K562 (cell line): ENCODE measurements at regions not wholly inside any gene's neighbourhood (a gene's known extent, or its start where the extent isn't known, plus 50 kb on each side); places are given as distances from the start of the nearest gene placed in this dataset.

Experiments
- ATAC-seq: fragments of 200-7000 bp; cut with Tn5 transposase; 3 replicates; pipeline ENCODE4 v1.9.1; 2020; ENCODE audit warnings: moderate library complexity
- BruUV-seq: library from RNA; stranded (reverse); fragments of 400-500 nt; replicated peaks from 2 replicates; lab custom pipeline; 2021; lab: Mats Ljungman, UMichigan
- CTCF ChIA-PET: fragments of 300-600 bp; formaldehyde crosslinking; extraction: SDS; loops from one replicate; lab custom pipeline; 2021; ENCODE audit warnings: low intra/inter-chr PET ratio; lab: Yijun Ruan, JAX
- POLR2A ChIA-PET: fragments of 300-600, 350-650 bp; sonication (Branson Sonifier 250); formaldehyde crosslinking; extraction: SDS; loops from one replicate; lab custom pipeline; 2021; ENCODE audit warnings: antibody characterized with exemption, inconsistent platforms; lab: Yijun Ruan, JAX
- DNase-seq, 4 experiments: peaks; one replicate each; pipeline versions ENCODE4 v3.0.0 to v3.0.0-alpha.2; 2011 to 2018; ENCODE audit warnings: low spot score in 3 of 4, mixed read lengths in 3 of 4; ENCODE audit errors: extremely low read depth in 1 of 4
- FAIRE-seq: peaks from 2 replicates; lab custom pipeline; 2011; peaks lifted over from hg19 to GRCh38; lab: Jason Lieb, UNC
- H2AFZ ChIP-seq: 2 replicates; pipeline ENCODE4 v1.6.0; 2011; ENCODE audit warnings: low read depth, low read length, control low read depth, inconsistent platforms
- H3K27ac ChIP-seq: fragments of 200-600 bp; 3 replicates; pipeline ENCODE4 v1.8.0; 2011; ENCODE audit warnings: low read depth, mild to moderate bottlenecking, control low read depth, inconsistent platforms, low read length, moderate library complexity, mixed read lengths; ENCODE audit errors: extremely low read depth
- H3K27me3 ChIP-seq, 2 experiments: fragments of 300-600 bp in 1 of 2; 2 replicates in 1 of 2; 3 replicates in 1 of 2; pipeline versions ENCODE4 v1.6.0 to v1.8.0; 2011; ENCODE audit warnings: inconsistent platforms in 2 of 2, low read length in 2 of 2, mild to moderate bottlenecking in 1 of 2, mixed read lengths in 1 of 2, moderate library complexity in 1 of 2; ENCODE audit not compliant: control insufficient read depth in 2 of 2, insufficient read depth in 2 of 2
- H3K36me3 ChIP-seq: fragments of 300-600 bp; 3 replicates; pipeline ENCODE4 v1.8.0; 2011; ENCODE audit warnings: mild to moderate bottlenecking, low read length, inconsistent platforms; ENCODE audit not compliant: control insufficient read depth, insufficient read depth
- H3K4me1 ChIP-seq, 2 experiments: fragments of 200-600 bp in 1 of 2; replicated peaks in 1 of 2; 2 replicates in 1 of 2; 3 replicates in 1 of 2; pipeline versions ENCODE4 v1.5.1 to v1.8.0; 2011; ENCODE audit warnings: inconsistent platforms in 2 of 2, low read length in 2 of 2, mild to moderate bottlenecking in 1 of 2, mixed read lengths in 1 of 2, moderate library complexity in 1 of 2; ENCODE audit not compliant: control insufficient read depth in 2 of 2, insufficient read depth in 2 of 2
- H3K4me2 ChIP-seq: 2 replicates; pipeline ENCODE4 v1.6.1; 2011; ENCODE audit warnings: low read length, control low read depth, inconsistent platforms, mixed read lengths; ENCODE audit not compliant: insufficient read depth
- H3K4me3 ChIP-seq: fragments of 200-600 bp; sonication (generic), shearing (Covaris generic); 2 replicates; pipeline ENCODE4 v1.5.1; 2016; ENCODE audit warnings: control low read depth, inconsistent platforms
- H3K79me2 ChIP-seq: fragments of 200-600 bp; 3 replicates; pipeline ENCODE4 v1.8.0; 2011; ENCODE audit warnings: low read length, inconsistent platforms; ENCODE audit not compliant: control insufficient read depth, insufficient read depth
- H3K9ac ChIP-seq, 2 experiments: 2 replicates each; pipeline versions ENCODE4 v1.6.0 to v1.6.1; 2011; ENCODE audit warnings: low read depth in 2 of 2, low read length in 2 of 2, control low read depth in 1 of 2, inconsistent platforms in 1 of 2, mild to moderate bottlenecking in 1 of 2, mixed read lengths in 1 of 2; ENCODE audit not compliant: insufficient read depth in 1 of 2
- H3K9me1 ChIP-seq: one replicate; pipeline ENCODE4 v1.6.0; 2011; ENCODE audit warnings: inconsistent platforms, mild to moderate bottlenecking, low read length, moderate library complexity; ENCODE audit not compliant: control insufficient read depth, insufficient read depth
- H3K9me3 ChIP-seq: replicated peaks from 2 replicates; pipeline ENCODE4 v1.5.1; 2011; ENCODE audit warnings: low read depth, low read length, inconsistent platforms; ENCODE audit not compliant: control insufficient read depth, insufficient read depth
- H4K20me1 ChIP-seq: replicated peaks from 2 replicates; pipeline ENCODE4 v1.6.1; 2011; ENCODE audit warnings: low read length, inconsistent platforms, mixed read lengths; ENCODE audit not compliant: control insufficient read depth, insufficient read depth
- BACH1 ChIP-seq: fragments of 200-800 bp; sonication (Bioruptor generic); IDR thresholded peaks from 2 replicates; pipeline ENCODE4 v1.6.1; 2016; ENCODE audit warnings: missing genetic modification characterization, missing compliant biosample characterization
- DMBX1 ChIP-seq: fragments of 250-450 bp; sonication (Bioruptor Pico); IDR thresholded peaks from 2 replicates; pipeline ENCODE4 v1.8.0; 2022; ENCODE audit warnings: inconsistent platforms, mild to moderate bottlenecking, moderate library complexity, borderline replicate concordance
- ELF1 ChIP-seq: fragments of 200-800 bp; sonication (Bioruptor generic); IDR thresholded peaks from 2 replicates; pipeline ENCODE4 v1.6.1; 2016; ENCODE audit warnings: missing genetic modification characterization, missing compliant biosample characterization
- ESRRA ChIP-seq: fragments of 450-650 bp; IDR thresholded peaks from 2 replicates; pipeline ENCODE4 v1.6.1; 2014; ENCODE audit warnings: low read depth, mild to moderate bottlenecking, moderate library complexity, borderline replicate concordance
- FOS ChIP-seq: IDR thresholded peaks from 3 replicates; pipeline ENCODE4 v1.6.1; 2011; ENCODE audit not compliant: insufficient read length; ENCODE audit errors: extremely low read depth
- GTF2A2 ChIP-seq: IDR thresholded peaks from 2 replicates; pipeline ENCODE4 v1.6.1; 2016; ENCODE audit warnings: mild to moderate bottlenecking, missing genetic modification characterization, missing compliant biosample characterization
- MBD1 ChIP-seq: fragments of 250-450 bp; sonication (Bioruptor Pico); IDR thresholded peaks from 2 replicates; pipeline ENCODE4 v1.8.0; 2022; ENCODE audit warnings: inconsistent platforms
- MEF2A ChIP-seq: IDR thresholded peaks from 2 replicates; pipeline ENCODE4 v1.6.1; 2011; ENCODE audit warnings: low read depth, mild to moderate bottlenecking, low read length, moderate library complexity; ENCODE audit not compliant: control insufficient read depth
- POLR3A ChIP-seq: IDR thresholded peaks from 2 replicates; pipeline ENCODE4 v1.6.1; 2011; ENCODE audit warnings: borderline replicate concordance, mild to moderate bottlenecking, moderate library complexity; ENCODE audit not compliant: insufficient read length, insufficient read depth; ENCODE audit errors: extremely low read depth
- XRCC5 ChIP-seq: fragments of 200-400 bp; formaldehyde crosslinking; IDR thresholded peaks from 2 replicates; pipeline ENCODE4 v1.6.1; 2017; ENCODE audit warnings: low read depth, mild to moderate bottlenecking, low read length
- ZNF121 ChIP-seq: sonication (generic); formaldehyde crosslinking; conservative IDR thresholded peaks from 2 replicates; pipeline ENCODE4 v1.8.0; 2022; ENCODE audit warnings: missing genetic modification reagents
- ZNF232 ChIP-seq: sonication (generic); formaldehyde crosslinking; IDR thresholded peaks from 2 replicates; pipeline ENCODE4 v1.8.0; 2022; ENCODE audit warnings: mild to moderate bottlenecking, missing genetic modification reagents
- WGBS: fragments of 100-300 bp; shearing (Covaris generic); methylation state at CpG from one replicate; pipeline ENCODE4 v1.1.6; 2016; ENCODE audit warnings: low coverage, mixed read lengths; ENCODE audit not compliant: insufficient coverage; ENCODE audit errors: missing lambda C conversion rate; 5-methylcytosine and 5-hydroxymethylcytosine counted together
- in situ Hi-C: fragments of 300-500 bp; cut with MboI; formaldehyde crosslinking; loops from 4 replicates; pipeline ENCODE4 v1.15.0; 2018; ENCODE audit warnings: inconsistent platforms, mixed read lengths
- intact Hi-C: fragments of 100-400 bp; cut with micrococcal nuclease; formaldehyde crosslinking; loops from 2 replicates; pipeline ENCODE4 v1.14.2; 2022
- TF ChIP-seq, protein P1 (sequence below), 2 experiments: IDR thresholded peaks; 2 replicates each; pipeline ENCODE4 v1.6.1; 2012; ENCODE audit warnings: improper control_type of control experiment in 2 of 2, low read depth in 2 of 2, low read length in 2 of 2, borderline replicate concordance in 1 of 2
- TF ChIP-seq, protein P2 (sequence below): fragments of 450-650 bp; IDR thresholded peaks from 2 replicates; pipeline ENCODE4 v1.7.0; 2016; ENCODE audit warnings: borderline replicate concordance
- TF ChIP-seq, protein P3 (sequence below): fragments of 250-450 bp; sonication (Bioruptor Pico); IDR thresholded peaks from 2 replicates; pipeline ENCODE4 v1.5.0; 2021

GRCh38 chr22:47484960-47485569 is 722.6 kb downstream of the TBC1D22A start:
- ChIA-PET POLR2A (no interaction called here), CTCF (no interaction called here)
- H3K9me3 ChIP-seq: no peaks in the 10 kb centered on the region
- no TSS peak for BruUV-seq
- no peaks in the 10 kb centered on the region for H4K20me1 ChIP-seq
- H3K9ac ChIP-seq: no peak overlapping the region
- ATAC-seq (no peak), FAIRE-seq (no peak), DNase-seq (no peak)
- H3K4me2 ChIP-seq: no peak overlapping the region
- no peaks in the 10 kb centered on the region for H3K36me3 ChIP-seq
- H3K27me3 ChIP-seq: peaks cover 0 to 14% of the 10 kb centered on the region in 2 experiments; a peak in 1 of 5 replicates
- no peaks in the 10 kb centered on the region for H3K4me1 ChIP-seq
- no peak overlapping the region for H3K27ac ChIP-seq
- H3K9me1 ChIP-seq: no peaks in the 10 kb centered on the region
- no peak overlapping the region for H3K4me3 ChIP-seq
- WGBS: 0% methylated on average over 4 of the region's 4 CpGs
- intact Hi-C loops: no loop called here
- no peaks in the 10 kb centered on the region for H3K79me2 ChIP-seq
- no peak overlapping the region for H2AFZ ChIP-seq
- in situ Hi-C loops: no loop called here
- no peak for TF ChIP-seq MBD1 (CRISPR knock-in tag)
- no peak for TF ChIP-seq ESRRA
- no peak for TF ChIP-seq FOS
- TF ChIP-seq, protein P1, sequence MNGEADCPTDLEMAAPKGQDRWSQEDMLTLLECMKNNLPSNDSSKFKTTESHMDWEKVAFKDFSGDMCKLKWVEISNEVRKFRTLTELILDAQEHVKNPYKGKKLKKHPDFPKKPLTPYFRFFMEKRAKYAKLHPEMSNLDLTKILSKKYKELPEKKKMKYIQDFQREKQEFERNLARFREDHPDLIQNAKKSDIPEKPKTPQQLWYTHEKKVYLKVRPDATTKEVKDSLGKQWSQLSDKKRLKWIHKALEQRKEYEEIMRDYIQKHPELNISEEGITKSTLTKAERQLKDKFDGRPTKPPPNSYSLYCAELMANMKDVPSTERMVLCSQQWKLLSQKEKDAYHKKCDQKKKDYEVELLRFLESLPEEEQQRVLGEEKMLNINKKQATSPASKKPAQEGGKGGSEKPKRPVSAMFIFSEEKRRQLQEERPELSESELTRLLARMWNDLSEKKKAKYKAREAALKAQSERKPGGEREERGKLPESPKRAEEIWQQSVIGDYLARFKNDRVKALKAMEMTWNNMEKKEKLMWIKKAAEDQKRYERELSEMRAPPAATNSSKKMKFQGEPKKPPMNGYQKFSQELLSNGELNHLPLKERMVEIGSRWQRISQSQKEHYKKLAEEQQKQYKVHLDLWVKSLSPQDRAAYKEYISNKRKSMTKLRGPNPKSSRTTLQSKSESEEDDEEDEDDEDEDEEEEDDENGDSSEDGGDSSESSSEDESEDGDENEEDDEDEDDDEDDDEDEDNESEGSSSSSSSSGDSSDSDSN (IDR thresholded peaks at IDR 0.05; ENCODE audit: borderline replicate concordance in 1 of 2, low read depth in 2 of 2, low read length in 2 of 2): no peak
- TF ChIP-seq, protein P2, sequence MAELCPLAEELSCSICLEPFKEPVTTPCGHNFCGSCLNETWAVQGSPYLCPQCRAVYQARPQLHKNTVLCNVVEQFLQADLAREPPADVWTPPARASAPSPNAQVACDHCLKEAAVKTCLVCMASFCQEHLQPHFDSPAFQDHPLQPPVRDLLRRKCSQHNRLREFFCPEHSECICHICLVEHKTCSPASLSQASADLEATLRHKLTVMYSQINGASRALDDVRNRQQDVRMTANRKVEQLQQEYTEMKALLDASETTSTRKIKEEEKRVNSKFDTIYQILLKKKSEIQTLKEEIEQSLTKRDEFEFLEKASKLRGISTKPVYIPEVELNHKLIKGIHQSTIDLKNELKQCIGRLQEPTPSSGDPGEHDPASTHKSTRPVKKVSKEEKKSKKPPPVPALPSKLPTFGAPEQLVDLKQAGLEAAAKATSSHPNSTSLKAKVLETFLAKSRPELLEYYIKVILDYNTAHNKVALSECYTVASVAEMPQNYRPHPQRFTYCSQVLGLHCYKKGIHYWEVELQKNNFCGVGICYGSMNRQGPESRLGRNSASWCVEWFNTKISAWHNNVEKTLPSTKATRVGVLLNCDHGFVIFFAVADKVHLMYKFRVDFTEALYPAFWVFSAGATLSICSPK: no peak
- no peak for TF ChIP-seq XRCC5
- no peak for TF ChIP-seq ZNF121 (CRISPR knock-in tag)
- no peak for TF ChIP-seq BACH1 (tag)
- no peak for TF ChIP-seq ELF1
- no peak for TF ChIP-seq MEF2A
- TF ChIP-seq GTF2A2: no peak
- TF ChIP-seq DMBX1 (CRISPR knock-in tag): no peak
- no peak for TF ChIP-seq POLR3A
- TF ChIP-seq, protein P3, sequence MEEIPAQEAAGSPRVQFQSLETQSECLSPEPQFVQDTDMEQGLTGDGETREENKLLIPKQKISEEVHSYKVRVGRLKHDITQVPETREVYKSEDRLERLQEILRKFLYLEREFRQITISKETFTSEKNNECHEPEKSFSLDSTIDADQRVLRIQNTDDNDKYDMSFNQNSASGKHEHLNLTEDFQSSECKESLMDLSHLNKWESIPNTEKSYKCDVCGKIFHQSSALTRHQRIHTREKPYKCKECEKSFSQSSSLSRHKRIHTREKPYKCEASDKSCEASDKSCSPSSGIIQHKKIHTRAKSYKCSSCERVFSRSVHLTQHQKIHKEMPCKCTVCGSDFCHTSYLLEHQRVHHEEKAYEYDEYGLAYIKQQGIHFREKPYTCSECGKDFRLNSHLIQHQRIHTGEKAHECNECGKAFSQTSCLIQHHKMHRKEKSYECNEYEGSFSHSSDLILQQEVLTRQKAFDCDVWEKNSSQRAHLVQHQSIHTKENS (CRISPR knock-in tag): no peak
- TF ChIP-seq ZNF232 (CRISPR knock-in tag): no peak
